GM19467 (cell line): ENCODE measurements at regions not wholly inside any gene's neighbourhood (a gene's known extent, or its start where the extent isn't known, plus 50 kb on each side); places are given as distances from the start of the nearest gene placed in this dataset.
A peak's percentile ranks its signal among the peaks of the same experiment; 100 is the strongest.

Experiments used
- ATAC-seq: cut with Tn5 transposase; IDR thresholded peaks from one replicate; pipeline ENCODE4 v1.9.1; 2021; ENCODE audit warnings: mild to moderate bottlenecking, moderate library complexity; ENCODE audit not compliant: unreplicated experiment

- ATAC-seq, result no peak
Measured at GRCh38 chr5:164545507-164545906, 1040.1 kb downstream of the MAT2B start.

DNA sequence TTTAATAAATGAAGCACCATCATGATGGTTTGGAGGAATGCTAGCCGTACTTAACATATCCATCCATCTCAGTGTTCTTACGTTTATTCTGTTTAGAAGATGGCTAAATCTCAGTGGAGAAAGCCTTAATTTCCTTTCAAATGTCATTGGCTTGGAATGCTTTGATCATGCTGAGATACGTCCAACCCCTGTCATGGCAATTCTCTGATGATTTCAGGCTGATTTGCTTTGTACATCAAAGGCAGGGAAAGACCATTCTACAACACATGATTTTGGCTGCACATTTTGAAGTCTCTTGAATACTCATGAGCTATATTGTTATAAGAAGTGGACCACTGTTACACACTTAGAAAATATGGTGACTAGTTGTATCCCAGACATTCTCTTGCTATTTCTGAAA, 1048.4 kb downstream of the MAT2B start:
- ATAC-seq, result no peak

DNA sequence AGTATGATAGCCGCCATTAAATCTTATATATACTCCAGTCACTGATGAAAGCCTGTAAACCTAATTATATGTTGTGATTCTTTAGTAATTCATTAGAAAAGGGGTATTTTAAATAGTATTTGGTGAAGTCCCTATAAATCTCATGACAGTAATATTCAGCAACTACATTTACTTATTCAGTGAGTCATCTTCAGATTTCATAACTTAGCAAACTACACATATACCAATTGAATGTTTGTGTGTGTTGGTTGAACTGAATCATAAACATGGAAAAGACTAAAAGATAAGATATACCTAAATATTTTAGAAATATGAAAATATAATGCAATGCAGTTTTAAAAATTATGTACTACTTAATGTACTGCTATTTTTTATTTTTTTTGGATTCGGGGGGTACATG, 1050.4 kb downstream of the MAT2B start:
- no peak for ATAC-seq

- no peak for ATAC-seq
Measured at GRCh38 chr5:164560216-164560615, 1054.8 kb downstream of the MAT2B start.

GRCh38 chr5:164561933-164562872, 1056.8 kb downstream of the MAT2B start:
- no peak for ATAC-seq

GRCh38 chr5:164563370-164563769, 1058.0 kb downstream of the MAT2B start:
- ATAC-seq, result no peak

GRCh38 chr5:164573397-164573796, 1068.0 kb downstream of the MAT2B start:
- no peak for ATAC-seq

- ATAC-seq, result no peak
Measured at GRCh38 chr5:164577201-164577600, 1071.8 kb downstream of the MAT2B start.

- no peak for ATAC-seq
Measured at GRCh38 chr5:164577742-164578141, 1072.3 kb downstream of the MAT2B start.

- ATAC-seq, result no peak
Measured at GRCh38 chr5:164578401-164578800, 1073.0 kb downstream of the MAT2B start.

DNA sequence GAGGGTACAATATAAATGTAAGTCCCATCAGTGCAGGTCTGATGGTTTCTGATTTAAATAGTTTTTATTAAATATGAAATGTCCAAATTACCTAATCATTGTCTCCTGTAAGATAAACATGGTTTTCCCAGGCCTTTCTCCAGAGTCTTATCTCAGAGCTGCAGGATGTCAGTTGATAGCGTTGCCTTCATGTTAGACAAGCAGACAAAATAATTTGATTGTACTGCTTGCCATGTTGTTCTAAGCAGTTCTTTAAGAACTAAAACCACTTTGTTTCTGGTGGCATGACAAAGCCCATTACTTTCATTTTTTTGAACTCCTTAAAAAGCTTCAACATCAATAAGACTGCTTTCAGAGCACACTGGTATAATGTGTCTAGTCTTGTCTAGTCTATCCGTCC, 1073.5 kb downstream of the MAT2B start:
- ATAC-seq, result no peak

DNA sequence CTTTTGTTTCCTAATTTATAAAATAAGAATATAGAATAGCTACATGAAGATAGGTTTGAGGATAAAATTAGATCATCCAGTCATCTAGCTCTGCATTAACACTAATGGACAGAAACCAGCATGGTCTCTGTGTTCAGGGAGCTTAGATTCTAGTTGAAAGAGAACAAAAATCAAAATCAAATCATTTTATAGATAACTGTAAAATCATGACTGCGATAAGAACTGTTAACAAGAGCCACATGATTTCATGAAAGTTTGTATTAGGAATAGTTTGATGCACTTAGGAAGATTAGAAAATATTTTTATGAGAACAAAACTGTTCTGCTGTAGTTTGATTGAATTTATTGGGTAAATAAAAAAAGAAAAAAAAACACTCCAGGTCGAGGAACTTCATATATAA, 1074.7 kb downstream of the MAT2B start:
- no peak for ATAC-seq

DNA sequence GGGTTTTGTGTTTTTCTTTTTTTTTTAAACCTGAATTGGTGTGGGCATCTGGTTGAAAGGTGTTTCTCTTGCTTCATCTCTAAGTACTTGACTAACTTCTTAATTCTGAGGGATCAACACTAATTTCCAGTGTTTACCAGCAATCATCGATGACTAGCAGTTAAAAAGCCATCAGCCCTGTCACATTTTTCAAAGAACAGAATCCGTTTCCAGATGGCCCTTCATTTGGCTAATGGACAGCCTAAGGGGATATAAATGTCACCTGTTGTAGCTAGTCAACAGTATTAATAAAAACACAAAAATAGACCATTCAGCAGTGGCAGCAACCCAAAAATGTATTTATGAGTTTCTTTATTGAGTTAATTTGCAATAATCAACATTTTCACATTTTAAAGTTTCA, 1076.5 kb downstream of the MAT2B start:
- ATAC-seq, result no peak

DNA sequence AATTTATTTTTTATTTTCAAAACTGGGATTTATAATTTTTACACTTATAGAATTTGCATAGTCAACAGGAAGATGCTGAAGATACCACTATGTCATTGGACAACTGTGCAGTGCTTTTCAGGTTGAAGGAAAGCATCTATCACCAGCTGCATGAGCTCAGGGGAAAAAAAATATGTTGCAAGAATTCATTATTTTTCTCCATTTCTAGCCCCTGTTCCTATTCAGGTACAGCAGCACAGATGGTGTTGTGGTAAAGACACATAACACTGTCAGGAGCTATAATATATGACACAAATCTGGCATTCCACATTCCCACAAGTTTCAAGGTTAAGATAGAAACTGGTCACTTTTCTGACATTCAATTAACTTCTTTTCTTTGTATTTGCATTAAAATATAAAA, 1088.6 kb downstream of the MAT2B start:
- no peak for ATAC-seq

- ATAC-seq, result peak; percentile 79
Measured at GRCh38 chr5:164597293-164597900, 1092.0 kb downstream of the MAT2B start.

DNA sequence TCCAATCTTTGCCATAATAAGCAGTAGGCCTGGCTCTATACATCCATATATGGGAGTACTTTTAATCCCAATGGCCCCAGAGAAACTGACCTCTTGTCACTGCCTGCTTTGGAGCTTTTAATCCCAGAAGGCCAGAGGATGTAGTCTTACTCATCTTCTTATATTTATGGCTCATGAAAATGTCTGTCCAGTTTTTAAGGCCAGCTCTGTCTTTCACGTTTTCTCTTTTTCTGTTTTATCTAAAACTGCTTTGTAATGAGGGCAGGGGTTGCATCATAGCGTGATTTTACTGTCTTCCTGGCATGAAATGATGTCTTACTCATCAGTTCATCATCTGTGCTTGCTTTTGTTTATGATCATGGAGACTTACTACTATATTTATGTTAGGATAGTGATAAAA, 1094.9 kb downstream of the MAT2B start:
- no peak for ATAC-seq

DNA sequence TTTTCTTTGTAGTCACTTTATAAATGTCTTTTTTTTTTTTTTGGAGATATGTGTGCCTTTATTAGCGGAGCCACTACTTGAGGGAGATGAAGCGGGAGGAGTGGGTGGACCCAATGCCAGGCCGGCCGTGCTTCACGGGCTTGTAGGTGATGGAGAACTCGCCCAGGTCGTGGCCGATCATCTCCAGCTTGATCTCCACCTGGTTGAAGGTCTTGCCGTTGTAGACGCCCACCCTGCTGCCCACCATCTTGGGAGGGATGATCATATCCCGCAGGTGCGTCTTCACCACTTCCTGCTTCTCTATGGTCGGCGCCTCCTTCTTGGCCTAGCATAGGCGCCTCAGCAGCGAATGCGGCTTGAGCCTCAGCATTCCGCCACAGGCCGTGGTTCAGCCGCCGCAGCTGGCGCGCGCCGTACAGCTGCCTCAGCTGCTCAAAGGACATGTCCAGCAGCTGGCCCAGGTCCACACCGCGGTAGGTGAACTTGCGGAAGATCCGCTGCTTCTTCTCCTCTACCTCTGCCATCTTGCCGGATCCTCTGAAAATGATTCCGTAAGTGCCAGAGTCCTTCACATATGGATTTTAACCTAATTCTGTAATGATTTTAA, 1095.6 kb downstream of the MAT2B start:
- no peak for ATAC-seq

DNA sequence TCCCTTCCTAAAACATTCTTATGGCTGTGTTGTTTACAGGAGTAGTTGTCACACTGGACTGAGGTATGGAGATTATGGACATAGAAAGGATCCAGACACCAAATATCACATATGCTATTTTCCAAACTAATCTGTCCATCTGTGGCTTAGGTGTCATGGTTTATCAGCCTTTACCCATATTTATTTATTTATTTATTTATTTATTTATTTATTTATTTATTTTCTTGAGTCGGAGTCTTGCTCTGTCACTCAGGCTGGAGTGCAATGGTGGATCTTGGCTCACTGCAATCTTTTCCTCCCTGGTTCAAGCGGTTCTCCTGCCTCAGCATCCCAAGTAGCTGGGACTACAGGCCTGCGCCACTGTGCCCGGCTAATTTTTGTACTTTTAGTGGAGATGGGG, 1103.1 kb downstream of the MAT2B start:
- ATAC-seq, result no peak

DNA sequence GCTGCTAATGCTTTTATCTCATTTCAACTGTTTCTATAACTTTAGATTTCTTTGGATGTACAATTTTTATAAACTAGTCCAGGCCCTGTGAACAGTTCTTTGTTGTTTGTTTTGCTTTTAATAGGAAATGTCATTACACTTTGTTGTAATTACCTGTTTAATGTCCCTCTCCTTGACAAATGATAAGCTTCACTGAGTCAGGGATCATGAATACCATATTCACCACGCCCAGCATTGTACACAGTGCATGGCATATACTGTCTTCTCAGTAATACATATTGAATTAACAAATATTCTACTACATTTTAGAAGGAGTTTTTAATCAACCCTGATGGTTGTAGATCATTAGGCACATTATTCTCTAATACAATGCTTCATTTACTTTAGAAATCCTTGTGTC, 1105.0 kb downstream of the MAT2B start:
- ATAC-seq, result no peak

GRCh38 chr5:164614707-164615106, 1109.3 kb downstream of the MAT2B start:
- ATAC-seq, result no peak

DNA sequence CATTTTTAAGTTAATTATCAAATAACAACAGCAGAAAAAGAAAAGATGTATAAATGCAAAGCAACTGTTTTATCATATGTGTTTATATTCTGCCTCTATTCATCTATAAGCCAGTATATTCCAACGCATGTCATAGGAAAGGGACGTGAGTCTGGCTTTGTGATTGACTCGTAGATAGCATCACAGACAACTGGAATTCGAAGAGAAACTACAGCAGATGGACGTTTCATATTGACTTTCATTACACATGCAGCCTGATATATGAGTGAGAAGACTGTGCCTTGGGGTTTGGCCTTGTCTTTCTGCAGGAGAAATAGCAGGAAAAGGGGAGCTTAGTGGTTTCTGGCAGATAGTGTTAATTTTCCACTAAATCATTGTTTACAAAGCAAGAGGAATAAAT, 1111.9 kb downstream of the MAT2B start:
- no peak for ATAC-seq

GRCh38 chr5:164627021-164627420, 1121.6 kb downstream of the MAT2B start:
- no peak for ATAC-seq
